GM18873 (cell line): ENCODE measurements at regions not wholly inside any gene's neighbourhood (a gene's known extent, or its start where the extent isn't known, plus 50 kb on each side); places are given as distances from the start of the nearest gene placed in this dataset.

ENCODE experiments used
- ATAC-seq: cut with Tn5 transposase; IDR thresholded peaks from one replicate; pipeline ENCODE4 v1.9.1; 2021; ENCODE audit warnings: mild to moderate bottlenecking, moderate library complexity, moderate number of reproducible peaks; ENCODE audit not compliant: unreplicated experiment, low FRiP score

- ATAC-seq, result no peak
Observed at GRCh38 chr11:130705670-130706421, 210.4 kb downstream of the SNX19 start.

DNA sequence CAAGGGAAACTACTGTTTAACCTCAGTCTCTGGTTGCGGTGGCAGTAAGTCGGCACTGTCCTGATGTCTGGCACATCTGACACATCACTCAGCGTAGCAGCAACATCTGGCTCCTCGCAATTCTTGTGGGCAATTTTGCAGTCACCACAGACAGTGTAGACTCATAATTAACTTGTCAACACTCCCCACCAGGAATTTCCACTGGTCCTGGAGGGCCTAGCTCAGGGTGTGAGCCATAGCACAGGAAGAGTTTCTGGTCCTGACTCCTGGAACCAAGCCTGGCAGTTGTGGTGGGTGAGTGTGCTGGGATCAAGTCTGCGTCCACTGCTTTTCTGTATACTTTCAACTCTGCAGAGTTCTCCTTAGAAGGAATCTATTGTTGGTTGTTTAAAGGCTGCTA, 209.7 kb downstream of the SNX19 start:
- ATAC-seq, result no peak

DNA sequence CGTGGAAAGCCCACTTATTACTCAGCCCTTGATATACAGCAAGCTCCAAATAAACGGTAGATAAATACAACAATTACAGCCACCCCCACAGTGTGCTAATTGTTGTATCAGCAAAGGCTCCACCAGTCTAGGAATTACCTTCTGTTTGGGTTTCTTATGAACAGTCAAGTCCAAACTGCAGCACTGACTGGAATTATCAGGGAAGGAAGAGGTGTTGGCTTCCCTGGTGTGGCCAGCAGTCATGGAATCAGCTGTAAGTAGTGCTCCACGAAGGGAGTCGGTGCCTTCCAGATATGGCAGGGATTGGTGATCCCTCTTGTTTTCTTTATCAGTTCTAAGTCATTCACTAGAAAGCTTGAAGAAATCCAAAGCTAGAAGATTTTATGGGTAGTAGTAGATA, 209.1 kb downstream of the SNX19 start:
- ATAC-seq, result no peak

- ATAC-seq, result no peak
Observed at GRCh38 chr11:130709531-130709930, 206.7 kb downstream of the SNX19 start.

DNA sequence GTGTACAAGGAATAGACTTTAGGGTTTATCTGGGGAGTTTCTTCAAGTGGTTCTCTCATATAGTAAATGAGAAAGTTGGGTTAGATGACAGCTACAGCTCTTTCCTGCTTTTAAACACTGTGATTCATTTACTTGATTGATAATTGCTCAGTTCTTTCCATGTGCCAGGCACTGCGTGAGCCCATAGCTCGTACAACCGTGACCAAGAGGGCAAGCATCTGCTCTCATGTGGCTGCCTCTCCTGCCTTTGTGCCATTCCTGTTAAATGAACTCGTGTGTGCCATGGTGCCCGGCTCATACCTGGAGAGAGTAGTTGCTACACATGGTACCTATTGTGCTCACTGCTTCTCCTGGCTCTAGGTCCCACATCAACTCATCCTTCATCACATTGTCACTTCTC, 206.3 kb downstream of the SNX19 start:
- ATAC-seq, result no peak

DNA sequence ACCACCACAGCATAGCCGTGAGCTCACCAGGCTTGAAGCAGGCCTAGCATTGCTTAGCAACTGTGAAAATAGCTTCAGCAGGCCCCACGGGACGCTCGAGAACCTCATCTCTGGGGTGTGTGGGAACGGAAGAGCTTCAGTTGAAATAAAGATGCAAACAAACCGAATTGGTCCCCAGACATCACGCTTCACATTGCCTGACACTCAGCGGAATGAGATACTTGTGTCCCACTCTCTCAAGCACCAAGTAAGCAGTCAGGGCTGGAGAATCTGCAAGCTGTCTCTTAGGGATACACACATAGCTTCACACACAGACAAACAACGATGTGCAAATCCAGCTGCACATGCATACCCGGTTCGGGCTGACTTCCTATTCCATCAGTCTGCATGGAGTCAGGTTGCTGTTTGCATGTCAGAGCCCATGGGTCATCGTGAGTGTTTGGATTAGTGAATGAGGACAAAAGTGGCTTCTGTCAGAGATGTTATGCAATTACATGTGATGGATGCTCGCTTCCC, 205.7 kb downstream of the SNX19 start:
- ATAC-seq, result no peak

GRCh38 chr11:130711193-130711592, 205.1 kb downstream of the SNX19 start:
- no peak for ATAC-seq

- ATAC-seq, result no peak
Observed at GRCh38 chr11:130712480-130712879, 203.8 kb downstream of the SNX19 start.

DNA sequence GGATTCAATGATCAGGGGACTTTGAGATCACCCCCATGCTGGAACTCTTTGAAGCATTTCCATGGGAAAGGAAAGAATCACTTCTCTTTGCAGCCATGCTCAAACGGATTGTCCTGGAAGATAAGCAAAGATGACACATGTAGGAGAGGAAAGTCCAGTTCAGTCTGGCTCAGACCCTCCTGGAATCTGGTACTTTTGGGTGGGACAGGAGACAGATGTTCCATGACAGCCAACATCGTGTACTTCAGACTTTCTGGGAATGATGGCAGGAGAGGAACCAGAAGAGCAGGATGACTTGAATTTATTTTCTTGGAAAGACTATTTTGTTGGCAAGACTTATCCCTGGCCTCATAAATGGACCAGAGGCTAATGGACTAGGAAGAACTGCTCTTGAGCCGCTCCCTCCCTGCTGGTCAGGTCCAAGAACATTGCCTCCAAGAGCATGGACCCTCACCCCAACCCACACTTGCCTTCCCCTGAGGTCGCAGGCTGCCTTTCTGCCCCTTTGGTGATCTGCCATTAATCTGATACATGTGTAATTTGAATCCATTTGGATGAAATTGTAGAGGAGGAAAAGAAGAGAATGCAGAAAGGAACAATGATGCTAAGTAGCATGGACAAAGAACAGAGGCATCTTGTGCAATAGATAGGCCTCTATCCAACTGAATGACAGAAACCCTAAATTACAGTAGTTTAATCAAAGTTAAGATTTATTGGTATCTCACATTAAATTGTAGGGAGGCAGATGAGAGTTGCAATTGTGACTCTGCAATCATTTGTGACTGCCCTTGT, 201.0 kb downstream of the SNX19 start:
- ATAC-seq, result no peak

DNA sequence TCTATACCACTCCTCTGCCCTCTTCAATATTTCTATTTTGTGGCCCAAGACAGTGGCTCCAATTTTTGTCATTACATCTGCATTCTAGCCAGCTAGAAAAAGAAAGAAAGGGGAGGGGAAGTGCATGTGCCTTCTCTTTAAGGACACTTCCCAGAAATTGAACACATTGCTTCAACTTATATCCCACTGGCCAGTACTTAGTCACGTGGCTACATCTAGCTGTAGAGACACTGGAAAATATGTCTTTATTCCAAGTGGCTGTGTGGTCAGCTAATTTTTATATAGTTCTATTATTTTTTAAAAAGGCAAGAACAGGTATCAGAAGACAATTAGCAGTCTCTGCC, 200.4 kb downstream of the SNX19 start:
- ATAC-seq, result no peak

DNA sequence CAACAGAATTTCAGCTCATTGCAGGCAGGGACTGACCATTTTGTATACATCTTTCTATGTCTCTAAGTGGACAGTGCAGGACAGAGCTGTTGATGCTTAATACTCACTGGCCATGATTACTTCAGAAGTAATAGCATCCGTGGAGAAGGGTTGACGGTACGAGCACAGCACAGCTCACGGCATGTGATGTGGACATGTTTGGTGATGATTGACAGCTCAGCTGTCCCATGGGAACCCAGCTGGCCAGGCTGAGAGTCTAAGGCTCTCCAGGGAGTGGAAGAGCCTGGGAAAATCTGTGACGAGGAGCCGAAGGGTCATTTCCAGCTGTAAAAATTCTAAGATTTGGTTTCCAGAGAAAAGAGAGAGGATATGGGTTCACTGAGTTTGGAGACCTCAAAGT, 198.2 kb downstream of the SNX19 start:
- no peak for ATAC-seq

DNA sequence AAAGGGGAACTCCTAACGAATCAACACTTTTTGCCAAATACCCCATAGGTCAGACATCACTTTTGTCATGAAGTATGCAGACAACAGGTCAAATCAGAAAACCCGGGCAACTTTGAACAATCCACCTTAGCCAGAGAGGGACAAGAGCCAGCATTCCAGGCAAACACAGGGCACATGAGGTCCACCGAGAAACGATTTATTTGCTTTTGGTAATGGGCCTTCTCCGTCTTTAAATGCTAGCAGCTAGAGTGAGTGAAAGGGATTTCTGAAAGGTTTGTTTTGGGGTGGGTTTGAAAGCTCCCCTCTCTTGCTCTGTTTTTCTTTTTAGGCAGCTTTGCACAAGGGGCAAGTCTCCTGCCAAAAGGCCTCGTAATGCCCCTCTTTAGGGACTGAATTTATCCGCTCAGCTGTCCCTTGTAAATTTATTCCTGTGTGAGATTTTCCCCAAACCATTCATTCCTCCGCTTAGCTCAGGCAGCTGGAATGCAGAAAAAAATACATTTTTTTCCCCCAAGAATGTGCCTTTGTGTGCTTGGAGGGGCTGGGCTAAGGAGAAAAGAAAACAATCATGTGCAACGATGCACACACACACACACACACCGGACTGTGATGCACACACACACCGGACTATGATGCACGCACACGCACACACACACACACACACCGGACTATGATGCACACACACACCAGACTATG, 196.9 kb downstream of the SNX19 start:
- ATAC-seq, result no peak

DNA sequence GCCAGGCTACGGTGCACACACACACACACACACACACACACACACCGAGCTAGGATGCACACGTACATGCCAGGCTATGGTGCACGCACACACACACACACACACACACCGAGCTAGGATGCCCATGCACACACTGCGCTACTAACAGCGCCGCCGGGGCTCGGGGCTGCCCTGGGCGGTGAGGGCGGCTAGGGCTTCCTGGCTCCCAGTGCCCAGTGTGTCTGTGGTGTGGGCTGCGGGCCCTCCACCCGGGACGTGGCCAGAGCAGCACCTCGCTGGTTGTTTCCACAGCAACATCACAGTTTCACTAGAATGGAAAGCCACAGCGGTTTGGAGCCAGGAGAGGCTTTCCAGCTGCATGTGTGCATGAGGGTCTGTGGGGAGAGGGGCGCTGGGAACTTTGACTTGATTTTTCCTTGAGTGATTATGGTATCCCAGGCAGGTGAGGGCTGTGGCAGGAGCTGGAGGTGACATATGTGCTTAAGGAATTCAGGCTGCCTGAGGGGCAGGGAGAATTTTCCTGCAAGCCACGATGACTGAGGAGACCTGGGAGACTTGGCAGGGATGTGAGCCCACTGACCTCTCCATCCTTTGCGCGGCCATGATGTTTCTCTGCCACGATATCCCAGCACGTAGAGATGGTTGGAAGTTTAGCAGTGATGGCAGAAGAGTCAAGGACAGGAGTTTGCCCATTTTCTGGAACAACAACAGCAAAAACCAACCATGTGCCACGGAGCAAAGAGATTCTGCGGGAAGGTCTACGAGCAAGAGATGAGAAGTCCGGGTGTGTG, 195.9 kb downstream of the SNX19 start:
- ATAC-seq, result no peak

DNA sequence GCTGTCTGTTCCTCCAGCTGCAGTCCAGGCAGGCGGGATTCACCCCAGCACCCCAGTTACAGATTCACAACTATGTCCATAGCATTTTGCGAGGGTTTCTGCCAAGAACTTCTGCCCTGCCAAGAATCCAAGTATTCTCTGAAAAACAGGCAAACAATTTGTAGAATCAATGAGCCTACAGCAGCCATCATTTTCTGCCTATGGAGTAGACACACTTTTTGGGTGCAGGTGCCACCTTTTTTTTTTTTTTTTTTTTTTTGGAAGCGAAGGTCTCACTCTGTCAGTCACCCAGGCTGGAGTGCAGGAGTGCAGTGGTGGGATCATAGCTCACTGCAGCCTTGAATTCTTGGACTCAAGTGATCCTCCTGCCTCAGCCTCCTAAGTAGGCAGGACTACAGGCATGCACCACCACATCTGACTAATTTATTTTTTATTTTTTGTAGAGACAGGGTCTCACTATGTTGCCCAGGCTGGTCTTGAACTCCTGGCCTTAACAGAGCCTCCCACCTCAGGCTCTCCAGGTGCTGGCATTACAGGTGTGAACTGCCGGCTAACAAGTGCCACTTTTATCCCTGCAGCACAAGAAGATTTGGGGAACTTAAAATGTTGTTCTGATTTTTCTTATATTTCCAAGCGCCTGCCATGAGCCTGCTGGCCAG, 195.1 kb downstream of the SNX19 start:
- ATAC-seq, result no peak

DNA sequence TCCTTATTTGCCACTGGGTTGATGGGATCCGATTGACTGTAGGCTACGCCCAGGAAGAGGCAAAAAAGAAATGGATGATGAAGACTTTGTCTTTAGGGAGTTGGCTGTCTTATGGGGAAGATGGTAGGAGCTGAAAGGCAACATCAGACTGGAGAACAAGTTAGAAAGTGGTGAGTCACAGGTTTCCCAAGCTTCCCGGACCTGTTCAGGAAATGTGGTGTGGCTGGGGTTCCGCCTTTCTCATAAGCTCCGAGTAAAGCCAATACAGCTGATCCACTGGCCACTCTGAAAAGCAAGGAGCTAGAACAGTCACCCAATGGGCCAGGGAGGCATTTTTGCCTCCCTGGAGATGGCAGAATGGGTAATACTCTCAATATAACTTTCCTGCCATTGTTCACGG, 194.5 kb downstream of the SNX19 start:
- ATAC-seq, result no peak

DNA sequence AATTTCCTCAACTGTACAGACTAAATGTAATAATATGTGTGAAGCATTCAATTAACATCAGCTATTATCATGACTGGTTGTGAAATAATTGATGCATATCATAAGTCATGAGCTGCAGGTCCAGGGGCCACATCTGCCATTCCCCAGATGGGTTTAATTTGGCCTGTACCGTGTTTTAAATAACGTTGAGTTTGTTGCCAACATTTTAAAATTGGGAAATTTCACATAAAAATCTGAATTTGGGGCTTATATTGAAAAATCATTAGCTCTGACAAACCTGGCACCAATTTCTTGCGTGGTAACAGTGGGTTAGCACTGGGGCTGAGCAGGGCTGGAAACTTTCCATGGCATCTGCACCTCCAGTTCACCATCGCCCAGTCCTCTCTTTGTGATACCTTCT, 193.9 kb downstream of the SNX19 start:
- no peak for ATAC-seq

- ATAC-seq, result no peak
Observed at GRCh38 chr11:130725421-130726233, 190.7 kb downstream of the SNX19 start.

DNA sequence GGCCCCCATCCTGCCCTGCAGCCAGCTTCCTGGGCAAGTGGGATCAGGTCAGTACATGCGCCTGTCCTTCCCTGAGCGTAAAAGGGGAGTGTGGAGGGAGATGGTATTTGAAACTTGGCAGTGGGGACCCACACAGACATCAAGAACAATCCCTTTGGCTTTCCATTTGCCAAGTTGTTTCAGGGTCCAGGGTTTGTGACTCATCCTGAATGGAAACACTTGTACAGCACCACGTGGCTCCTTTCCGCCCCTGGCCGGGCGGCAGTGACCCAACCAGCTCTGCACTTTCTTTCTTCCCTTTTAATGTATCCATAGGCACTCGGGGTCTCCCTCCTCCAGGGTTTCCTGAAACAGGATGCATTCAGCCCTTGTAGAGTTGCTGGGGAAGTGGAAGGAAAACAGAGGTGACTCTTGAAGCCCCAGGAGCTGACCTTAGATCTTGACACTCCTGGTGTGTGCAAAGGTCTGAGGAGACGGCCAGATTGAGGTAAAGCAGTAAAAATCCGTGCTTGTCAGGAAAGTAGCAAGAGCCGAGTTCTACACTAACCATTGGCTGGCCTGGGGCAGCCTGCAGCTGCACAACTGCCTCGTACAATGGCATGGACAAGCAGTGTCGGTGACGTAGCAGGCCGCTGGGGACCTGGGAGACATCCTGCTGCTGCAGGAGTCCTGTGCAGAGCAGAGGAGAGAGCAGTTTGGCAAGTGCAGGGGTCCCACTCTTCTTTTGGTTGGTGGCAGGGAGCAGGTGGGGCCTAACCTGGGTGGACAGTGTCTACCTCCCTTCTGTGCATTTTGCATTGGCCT, 189.8 kb downstream of the SNX19 start:
- no peak for ATAC-seq
